ENCODE measurements at regions not wholly inside any gene's neighbourhood (a gene's known extent, or its start where the extent isn't known, plus 50 kb on each side); places are given as distances from the start of the nearest gene placed in this dataset.

DNA sequence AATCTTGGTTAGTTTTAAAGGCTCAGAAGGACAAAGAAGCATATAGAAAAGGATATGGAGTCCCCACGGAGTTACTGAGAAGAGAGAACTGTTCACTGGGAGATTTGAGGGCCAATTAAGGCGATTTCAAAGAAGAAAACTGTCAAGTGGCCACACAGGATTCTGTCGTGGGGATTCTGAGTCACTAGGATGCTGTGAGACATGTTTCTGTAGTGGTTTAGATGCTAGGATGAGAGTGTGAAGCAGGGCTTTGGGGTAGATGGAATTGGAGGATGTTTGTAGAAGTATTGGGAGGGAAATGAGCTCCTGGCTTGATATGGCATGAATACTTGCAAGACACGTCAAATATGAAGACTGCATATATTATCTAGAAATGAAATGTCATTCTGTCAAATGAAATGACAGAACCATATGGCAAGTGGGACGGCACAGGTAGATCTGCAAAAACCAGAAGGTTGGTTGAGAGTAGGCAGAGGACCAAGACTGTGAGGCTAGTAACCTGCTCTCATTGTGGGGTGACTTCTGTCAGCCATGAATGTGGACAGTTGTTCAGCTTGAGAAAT, 136.3 kb upstream of the SPRY4 start:
- no peaks in the 10 kb centered on the region for H3K36me3 ChIP-seq (ENCODE audit: insufficient read depth, low read length)

GRCh38 chr5:142459209-142459608, 134.4 kb upstream of the SPRY4 start:
- H3F3A ChIP-seq (ENCODE audit: insufficient read depth, low read length, poor library complexity, severe bottlenecking), result no peaks in the 10 kb centered on the region
- no peaks in the 10 kb centered on the region for H3K9me2 ChIP-seq (ENCODE audit: insufficient read depth, low read length)
- H3K36me3 ChIP-seq (ENCODE audit: insufficient read depth, low read length), result no peaks in the 10 kb centered on the region
- H3K27me3 ChIP-seq (ENCODE audit: insufficient read depth, low read depth, low read length), result no peaks in the 10 kb centered on the region
- no peaks in the 10 kb centered on the region for H3K9me3 ChIP-seq (ENCODE audit: low read length)
- no peaks in the 10 kb centered on the region for H3K79me2 ChIP-seq (replicated peaks; ENCODE audit: insufficient read depth, low read length)
- TF ChIP-seq MXI1 (conservative IDR thresholded peaks at IDR 0.05; ENCODE audit: poor library complexity, severe bottlenecking) (no peak), EP300 (conservative IDR thresholded peaks at IDR 0.05; ENCODE audit: poor library complexity, severe bottlenecking) (no peak), CTCF (IDR thresholded peaks at IDR 0.05; ENCODE audit: poor library complexity, severe bottlenecking) (no peak), TAF1 (IDR thresholded peaks at IDR 0.05; ENCODE audit: low read depth) (no peak), RAD21 (conservative IDR thresholded peaks at IDR 0.05) (no peak), SMC3 (conservative IDR thresholded peaks at IDR 0.05; ENCODE audit: poor library complexity) (no peak), EZH2 (IDR thresholded peaks at IDR 0.05; ENCODE audit: borderline replicate concordance, insufficient read depth, low read length, poor library complexity, severe bottlenecking) (no peak), POLR2AphosphoS5 (IDR thresholded peaks at IDR 0.05) (no peak)
- TF ChIP-seq, protein P1, sequence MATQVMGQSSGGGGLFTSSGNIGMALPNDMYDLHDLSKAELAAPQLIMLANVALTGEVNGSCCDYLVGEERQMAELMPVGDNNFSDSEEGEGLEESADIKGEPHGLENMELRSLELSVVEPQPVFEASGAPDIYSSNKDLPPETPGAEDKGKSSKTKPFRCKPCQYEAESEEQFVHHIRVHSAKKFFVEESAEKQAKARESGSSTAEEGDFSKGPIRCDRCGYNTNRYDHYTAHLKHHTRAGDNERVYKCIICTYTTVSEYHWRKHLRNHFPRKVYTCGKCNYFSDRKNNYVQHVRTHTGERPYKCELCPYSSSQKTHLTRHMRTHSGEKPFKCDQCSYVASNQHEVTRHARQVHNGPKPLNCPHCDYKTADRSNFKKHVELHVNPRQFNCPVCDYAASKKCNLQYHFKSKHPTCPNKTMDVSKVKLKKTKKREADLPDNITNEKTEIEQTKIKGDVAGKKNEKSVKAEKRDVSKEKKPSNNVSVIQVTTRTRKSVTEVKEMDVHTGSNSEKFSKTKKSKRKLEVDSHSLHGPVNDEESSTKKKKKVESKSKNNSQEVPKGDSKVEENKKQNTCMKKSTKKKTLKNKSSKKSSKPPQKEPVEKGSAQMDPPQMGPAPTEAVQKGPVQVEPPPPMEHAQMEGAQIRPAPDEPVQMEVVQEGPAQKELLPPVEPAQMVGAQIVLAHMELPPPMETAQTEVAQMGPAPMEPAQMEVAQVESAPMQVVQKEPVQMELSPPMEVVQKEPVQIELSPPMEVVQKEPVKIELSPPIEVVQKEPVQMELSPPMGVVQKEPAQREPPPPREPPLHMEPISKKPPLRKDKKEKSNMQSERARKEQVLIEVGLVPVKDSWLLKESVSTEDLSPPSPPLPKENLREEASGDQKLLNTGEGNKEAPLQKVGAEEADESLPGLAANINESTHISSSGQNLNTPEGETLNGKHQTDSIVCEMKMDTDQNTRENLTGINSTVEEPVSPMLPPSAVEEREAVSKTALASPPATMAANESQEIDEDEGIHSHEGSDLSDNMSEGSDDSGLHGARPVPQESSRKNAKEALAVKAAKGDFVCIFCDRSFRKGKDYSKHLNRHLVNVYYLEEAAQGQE (IDR thresholded peaks at IDR 0.05; ENCODE audit: borderline replicate concordance), result no peak
- no peak overlapping the region for H3K4me3 ChIP-seq (ENCODE audit: low read length)
- no peaks in the 10 kb centered on the region for H4K20me1 ChIP-seq (ENCODE audit: insufficient read depth)
- no peak overlapping the region for H3K4me2 ChIP-seq (ENCODE audit: low read length)
- H3K9ac ChIP-seq (ENCODE audit: low read length), result no peak overlapping the region
- no peak overlapping the region for H2AFZ ChIP-seq (ENCODE audit: low read depth, low read length)
- H3K27ac ChIP-seq (ENCODE audit: low read length), result no peak overlapping the region

More for the DNA sequence above, 136.3 kb upstream of the SPRY4 start:
- Histone ChIP-seq H2AFZ (ENCODE audit: low read depth, low read length) (peak overlapping the region; percentile 10), H3K4me3 (ENCODE audit: low read length) (peak overlapping the region; percentile 32), H3K9me3 (ENCODE audit: low read length) (no peaks in the 10 kb centered on the region), H3K9ac (ENCODE audit: low read length) (no peak overlapping the region), H4K20me1 (ENCODE audit: insufficient read depth) (no peaks in the 10 kb centered on the region), H3K27ac (ENCODE audit: low read length) (peak overlapping the region; percentile 70), H3K9me2 (ENCODE audit: insufficient read depth, low read length) (no peaks in the 10 kb centered on the region), H3K27me3 (ENCODE audit: insufficient read depth, low read depth, low read length) (no peaks in the 10 kb centered on the region), H3F3A (ENCODE audit: insufficient read depth, low read length, poor library complexity, severe bottlenecking) (no peaks in the 10 kb centered on the region), H3K79me2 (replicated peaks; ENCODE audit: insufficient read depth, low read length) (no peaks in the 10 kb centered on the region), H3K4me2 (ENCODE audit: low read length) (no peak overlapping the region)
- no peak for TF ChIP-seq MXI1 (conservative IDR thresholded peaks at IDR 0.05; ENCODE audit: poor library complexity, severe bottlenecking)
- TF ChIP-seq TAF1 (IDR thresholded peaks at IDR 0.05; ENCODE audit: low read depth), result no peak
- peak; percentile 86 for TF ChIP-seq EP300 (conservative IDR thresholded peaks at IDR 0.05; ENCODE audit: poor library complexity, severe bottlenecking)
- no peak for TF ChIP-seq CTCF (IDR thresholded peaks at IDR 0.05; ENCODE audit: poor library complexity, severe bottlenecking)
- no peak for TF ChIP-seq POLR2AphosphoS5 (IDR thresholded peaks at IDR 0.05)
- TF ChIP-seq, protein P1 (IDR thresholded peaks at IDR 0.05; ENCODE audit: borderline replicate concordance), result no peak
- TF ChIP-seq EZH2 (IDR thresholded peaks at IDR 0.05; ENCODE audit: borderline replicate concordance, insufficient read depth, low read length, poor library complexity, severe bottlenecking), result no peak
- TF ChIP-seq SMC3 (conservative IDR thresholded peaks at IDR 0.05; ENCODE audit: poor library complexity), result no peak

All from neural cell (in vitro differentiated cells).